CD1c-positive myeloid dendritic cell (primary cell): ENCODE measurements at regions not wholly inside any gene's neighbourhood (a gene's known extent, or its start where the extent isn't known, plus 50 kb on each side); places are given as distances from the start of the nearest gene placed in this dataset.

Experiments used
- DNase-seq: peaks from one replicate; pipeline ENCODE4 v3.0.0-alpha.2; 2016; ENCODE audit errors: extremely low spot score

DNA sequence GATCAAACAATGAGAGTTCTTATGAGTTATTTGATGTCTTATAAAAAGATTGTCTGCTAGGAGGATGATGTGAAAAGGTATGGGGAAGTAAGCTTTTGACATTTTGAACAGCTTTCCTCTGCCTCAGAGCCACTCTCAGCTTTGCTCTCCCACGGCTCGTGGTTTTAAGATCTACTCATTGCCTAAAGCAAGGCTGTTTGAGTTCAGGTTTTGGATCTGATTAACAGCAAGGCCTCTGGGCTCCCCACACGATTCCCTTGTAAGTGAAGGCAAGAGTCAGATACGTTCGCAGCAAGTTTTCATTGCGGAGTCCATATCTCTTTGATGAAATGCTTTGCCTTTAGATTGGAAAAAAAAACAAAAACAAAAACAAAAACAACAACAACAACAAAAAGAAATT lies 515.0 kb upstream of the SALL1 start:
- DNase-seq: no peak

GRCh38 chr16:51665436-51665998 lies 514.4 kb upstream of the SALL1 start:
- no peak for DNase-seq

GRCh38 chr16:51658531-51658930 lies 507.5 kb upstream of the SALL1 start:
- no peak for DNase-seq

DNA sequence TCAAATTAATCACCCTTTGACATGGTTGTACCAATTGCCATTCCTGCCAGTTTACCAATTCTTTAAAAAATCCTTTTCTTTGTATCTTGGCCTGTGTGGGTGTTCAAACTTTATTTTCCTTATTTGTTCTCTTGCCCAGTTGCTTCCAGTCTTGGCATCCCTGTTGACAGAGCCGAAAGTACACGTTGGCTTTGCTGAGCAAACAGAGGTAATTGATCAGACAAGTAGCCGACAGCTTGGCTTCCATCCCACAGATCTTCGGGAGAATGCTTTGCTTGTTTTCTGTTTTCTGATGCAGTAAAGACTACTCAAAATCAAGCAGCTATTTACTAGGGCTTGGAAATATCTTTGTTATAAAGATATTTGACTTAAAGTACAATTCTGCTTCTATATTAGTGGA lies 506.8 kb upstream of the SALL1 start:
- DNase-seq: no peak

DNA sequence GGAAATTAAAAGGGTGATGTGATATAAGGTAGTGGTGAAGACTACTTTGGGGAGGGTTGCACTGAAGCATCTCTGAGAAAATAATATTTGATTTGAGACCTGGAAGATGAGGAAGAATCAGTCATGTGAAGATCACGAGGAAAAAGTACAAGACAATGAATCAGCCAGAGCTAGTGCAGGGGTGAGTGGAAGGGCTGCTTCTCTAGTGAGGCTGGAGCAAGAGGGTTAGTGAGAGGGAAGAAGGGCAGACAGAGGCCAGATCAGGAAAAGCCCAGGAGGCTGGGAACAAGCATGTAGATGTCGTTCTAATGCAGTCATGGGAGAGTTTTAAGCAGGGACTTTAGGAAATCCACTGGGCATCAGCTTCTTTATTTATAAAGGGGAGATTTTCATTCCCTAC lies 504.2 kb upstream of the SALL1 start:
- no peak for DNase-seq

- no peak for DNase-seq
Observed at GRCh38 chr16:51651061-51651466, 500.0 kb upstream of the SALL1 start.

DNA sequence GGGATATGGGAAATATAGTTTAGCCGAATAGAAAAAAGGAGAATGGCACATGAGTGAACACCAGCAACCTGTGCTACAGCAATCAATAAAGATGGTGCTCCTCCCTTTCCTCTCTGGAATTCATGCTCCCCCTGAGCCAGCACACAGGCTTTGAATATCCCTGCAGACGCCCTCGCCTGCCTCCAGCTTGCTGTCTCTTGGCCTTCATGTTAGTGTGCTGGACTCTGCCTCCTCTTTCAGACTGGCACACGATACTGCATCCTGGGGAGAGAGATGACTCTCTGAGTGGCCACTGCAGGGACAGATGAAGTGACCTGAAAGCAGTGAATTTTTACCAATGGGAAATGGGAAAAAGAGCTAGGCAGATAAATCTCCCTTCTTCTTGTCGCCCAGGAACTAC lies 498.6 kb upstream of the SALL1 start:
- DNase-seq: no peak

GRCh38 chr16:51648526-51648925 lies 497.5 kb upstream of the SALL1 start:
- DNase-seq: no peak

- DNase-seq: no peak
Observed at GRCh38 chr16:51641191-51641765, 490.2 kb upstream of the SALL1 start.

- no peak for DNase-seq
Observed at GRCh38 chr16:51640196-51640595, 489.1 kb upstream of the SALL1 start.

- DNase-seq: no peak
Observed at GRCh38 chr16:51638339-51639135, 487.5 kb upstream of the SALL1 start.

- DNase-seq: no peak
Observed at GRCh38 chr16:51637770-51638094, 486.7 kb upstream of the SALL1 start.

GRCh38 chr16:51636920-51637769 lies 486.1 kb upstream of the SALL1 start:
- DNase-seq: no peak

GRCh38 chr16:51635181-51635580 lies 484.1 kb upstream of the SALL1 start:
- DNase-seq: no peak

GRCh38 chr16:51630076-51630475 lies 479.0 kb upstream of the SALL1 start:
- DNase-seq: no peak

DNA sequence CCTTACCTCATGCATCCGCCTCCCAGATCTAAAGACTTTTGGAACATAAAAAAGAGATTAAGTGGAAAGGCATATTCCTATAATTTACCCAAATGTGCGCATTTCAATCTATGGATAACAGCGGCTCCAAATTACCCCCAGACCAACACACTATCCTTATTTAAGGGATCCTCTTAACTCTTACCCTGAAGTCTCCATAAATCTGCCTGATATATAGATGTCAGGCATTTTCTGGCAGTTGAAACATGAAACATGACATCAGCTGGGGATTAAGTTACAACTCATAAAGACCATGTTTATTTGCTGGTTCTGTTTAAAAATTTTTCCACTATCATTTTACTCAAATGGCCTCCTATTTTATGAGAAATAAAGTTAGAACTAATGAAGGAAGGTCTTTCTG lies 478.5 kb upstream of the SALL1 start:
- no peak for DNase-seq

DNA sequence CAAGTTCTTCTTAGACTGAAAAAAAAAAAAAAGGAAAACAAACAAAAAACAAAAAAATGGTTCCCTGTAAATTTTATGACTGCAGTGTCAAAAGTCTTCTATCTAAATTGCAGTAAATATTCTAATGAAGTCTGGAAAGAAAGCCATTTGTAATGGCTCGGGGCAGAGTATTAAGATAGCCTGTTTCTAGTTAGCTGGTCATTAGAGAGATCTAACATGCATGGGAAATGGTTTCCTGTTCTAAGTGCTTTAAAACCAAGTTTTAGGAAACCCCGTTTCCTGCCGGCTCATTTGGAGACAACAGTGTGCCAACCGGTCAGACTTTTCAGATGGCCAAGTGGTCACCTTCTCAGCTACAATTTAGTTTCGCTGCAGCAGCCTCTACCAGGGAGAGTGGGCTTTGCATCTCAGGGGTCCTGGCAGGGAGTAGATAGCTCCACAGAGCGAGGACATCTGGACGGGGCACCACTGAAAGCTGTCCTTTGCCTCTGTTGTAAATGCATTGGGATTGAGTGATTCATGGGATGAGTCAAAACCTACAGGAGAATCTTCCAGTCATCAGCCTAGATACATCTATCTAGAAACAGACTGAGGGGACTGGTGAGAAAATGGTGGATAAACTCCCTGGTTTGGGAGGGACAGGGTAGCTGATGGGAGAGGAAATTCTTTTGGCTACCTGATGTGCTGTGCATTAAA lies 473.2 kb upstream of the SALL1 start:
- no peak for DNase-seq

- no peak for DNase-seq
Observed at GRCh38 chr16:51621610-51622009, 470.5 kb upstream of the SALL1 start.

- DNase-seq: no peak
Observed at GRCh38 chr16:51615141-51615540, 464.1 kb upstream of the SALL1 start.

DNA sequence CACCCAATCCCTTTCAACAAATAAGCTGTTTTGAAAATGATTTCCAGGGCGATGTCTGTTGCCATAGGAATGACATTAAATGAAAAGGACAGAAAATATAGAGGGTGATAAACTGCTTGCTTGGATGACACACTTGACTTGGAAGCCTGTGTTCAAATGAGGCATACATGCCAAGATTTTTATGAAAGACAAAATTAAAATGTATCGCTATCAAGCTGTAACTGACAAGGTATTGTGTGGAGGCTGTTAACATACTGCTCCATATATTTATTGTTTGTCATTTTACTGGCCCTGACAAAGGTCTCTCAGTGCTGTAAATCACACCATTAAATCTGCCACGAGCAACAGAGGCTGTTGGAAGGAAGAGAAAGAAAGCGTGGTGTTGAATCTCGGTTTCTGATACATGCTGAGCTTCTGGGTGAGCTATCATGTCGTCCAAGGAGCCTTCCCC lies 456.2 kb upstream of the SALL1 start:
- no peak for DNase-seq

- no peak for DNase-seq
Observed at GRCh38 chr16:51596247-51596646, 445.2 kb upstream of the SALL1 start.
